Stomach (tissue), 8 donors: ENCODE measurements at regions not wholly inside any gene's neighbourhood (a gene's known extent, or its start where the extent isn't known, plus 50 kb on each side); places are given as distances from the start of the nearest gene placed in this dataset.

Experiments used
- DNase-seq, 2 donors: peaks; one replicate each; pipeline versions ENCODE4 v3.0.0 to v3.0.0-alpha.2; 2013 to 2019
- H3K27ac ChIP-seq, 5 donors: fragments of 200-600 bp in 4 of 5; sonication (generic) in 4 of 5; one replicate each; pipeline ENCODE4 v1.5.1; 2013 to 2019; ENCODE audit warnings: mild to moderate bottlenecking in 1 of 5, moderate library complexity in 1 of 5
- H3K27me3 ChIP-seq, 3 donors: fragments of 200-600 bp; sonication (generic); one replicate each; pipeline ENCODE4 v1.5.1; 2017 to 2019; ENCODE audit warnings: mixed run types in 1 of 3
- H3K36me3 ChIP-seq, 4 donors: fragments of 200-600 bp; sonication (generic); 1 replicate in 3 of 4; 2 replicates in 1 of 4; pipeline ENCODE4 v1.5.1; 2016 to 2019
- H3K4me1 ChIP-seq, 4 donors: fragments of 200-600 bp; sonication (generic); one replicate each; pipeline ENCODE4 v1.5.1; 2016 to 2019
- H3K4me3 ChIP-seq, 4 donors: fragments of 200-600 bp; sonication (generic) in 3 of 4; one replicate each; pipeline ENCODE4 v1.5.1; 2016 to 2019; ENCODE audit warnings: mild to moderate bottlenecking in 1 of 4
- H3K9me3 ChIP-seq, 4 donors: fragments of 200-600 bp; sonication (generic); one replicate each; pipeline ENCODE4 v1.5.1; 2016 to 2019
- CTCF ChIP-seq, 7 experiments: fragments of 450-650 bp in 4 of 7; fragments of 200-600 bp in 3 of 7; sonication (generic) in 3 of 7; IDR thresholded peaks; one replicate each; pipeline ENCODE4 v1.5.1; 2016 to 2019; ENCODE audit warnings: antibody characterized with exemption in 7 of 7, control low read depth in 2 of 7, mild to moderate bottlenecking in 1 of 7
- EP300 ChIP-seq: sonication (generic); formaldehyde crosslinking; IDR thresholded peaks from one replicate; pipeline ENCODE4 v1.6.1; 2017; ENCODE audit warnings: antibody characterized with exemption
- POLR2A ChIP-seq, 4 donors: fragments of 450-650 bp; IDR thresholded peaks; one replicate each; pipeline ENCODE4 v1.6.1; 2016; ENCODE audit warnings: antibody characterized with exemption in 4 of 4, control low read depth in 2 of 4, mild to moderate bottlenecking in 1 of 4, moderate library complexity in 1 of 4
- POLR2AphosphoS5 ChIP-seq, 3 donors: sonication (generic); formaldehyde crosslinking; IDR thresholded peaks; one replicate each; pipeline ENCODE4 v1.6.1; 2016; ENCODE audit warnings: antibody characterized with exemption in 3 of 3
- WGBS, 5 donors: extraction: QIAGEN DNeasy Blood & Tissue Kit in 3 of 5; methylation state at CpG; one replicate each; pipeline versions ENCODE4 v1.1.5 to v1.1.7; 2013 to 2018; 5-methylcytosine and 5-hydroxymethylcytosine counted together
- intact Hi-C: fragments of 100-400 bp; cut with DNase I; formaldehyde crosslinking; loops from one replicate; pipeline ENCODE4 v1.15.1; 2023; ENCODE audit warnings: low total_unique reads
- donor health status: healthy with polysubstance abuse.
- donor health status: Bipolar disorder and iron deficiency.
- donor health status: healthy.

DNA sequence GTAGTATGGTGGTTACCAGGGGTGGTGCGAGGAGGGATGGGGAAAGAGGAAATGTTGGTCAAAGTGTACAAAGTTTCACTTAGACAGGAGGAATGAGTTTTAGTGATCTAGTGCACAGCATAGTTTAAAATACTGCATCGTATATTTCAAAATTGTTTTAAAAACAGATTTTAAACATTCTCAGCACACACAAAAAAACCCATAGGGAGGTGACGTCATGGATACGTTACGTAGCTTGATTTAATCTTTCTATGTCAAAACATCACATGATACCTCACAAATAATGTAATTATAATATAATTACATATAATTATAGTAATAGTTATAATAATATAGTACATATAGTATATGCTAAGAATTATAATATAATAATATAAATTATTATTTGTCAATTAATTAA, 614.2 kb downstream of the TMEM114 start:
- TF ChIP-seq POLR2A (IDR thresholded peaks at IDR 0.05) (no peak), CTCF (IDR thresholded peaks at IDR 0.05) (no peak), POLR2AphosphoS5 (IDR thresholded peaks at IDR 0.05) (no peak), EP300 (no peak)
- Histone ChIP-seq H3K4me3 (no peak overlapping the region), H3K9me3 (no peaks in the 10 kb centered on the region), H3K27ac (no peak overlapping the region), H3K4me1 (no peaks in the 10 kb centered on the region), H3K27me3 (no peaks in the 10 kb centered on the region), H3K36me3 (no peaks in the 10 kb centered on the region)
- no peak for DNase-seq
- intact Hi-C loops, result no loop called here
- WGBS, 5 donors, result 81 to 93% (median 88%) methylated on average over 5 of the region's 5 CpGs

GRCh38 chr16:7967996-7968509, 622.3 kb downstream of the TMEM114 start:
- H3K36me3 ChIP-seq, result no peaks in the 10 kb centered on the region
- DNase-seq, result no peak
- H3K9me3 ChIP-seq, result no peaks in the 10 kb centered on the region
- intact Hi-C loops, result no loop called here
- no peak overlapping the region for H3K4me3 ChIP-seq
- H3K4me1 ChIP-seq, result no peaks in the 10 kb centered on the region
- no peaks in the 10 kb centered on the region for H3K27me3 ChIP-seq
- 74 to 87% (median 80%) methylated on average over 4 of the region's 4 CpGs for WGBS, 5 donors
- no peak overlapping the region for H3K27ac ChIP-seq
- TF ChIP-seq CTCF (IDR thresholded peaks at IDR 0.05) (no peak), POLR2AphosphoS5 (IDR thresholded peaks at IDR 0.05) (no peak), POLR2A (IDR thresholded peaks at IDR 0.05) (no peak), EP300 (no peak)

DNA sequence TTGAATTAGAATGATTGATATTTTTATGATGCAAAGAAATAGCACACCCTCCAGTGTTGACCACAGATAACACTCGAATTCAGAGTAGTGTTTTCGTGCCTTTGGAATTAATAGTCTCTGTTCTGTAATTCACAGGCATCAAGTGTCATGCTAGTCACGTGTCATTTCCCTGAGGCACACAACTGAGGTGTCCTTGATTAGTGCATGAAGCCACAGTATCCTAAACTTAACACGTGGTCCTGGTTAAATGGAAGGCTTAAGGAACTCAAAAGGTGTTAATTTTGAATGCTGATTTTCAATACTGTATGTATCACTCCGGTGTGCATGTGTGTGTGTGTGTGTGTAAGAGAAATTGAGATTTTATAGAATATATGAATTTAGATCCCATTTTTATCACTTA, 625.6 kb downstream of the TMEM114 start:
- TF ChIP-seq POLR2A (IDR thresholded peaks at IDR 0.05) (no peak), EP300 (no peak), POLR2AphosphoS5 (IDR thresholded peaks at IDR 0.05) (no peak), CTCF (IDR thresholded peaks at IDR 0.05) (no peak)
- no peaks in the 10 kb centered on the region for H3K36me3 ChIP-seq
- intact Hi-C loops, result no loop called here

DNA sequence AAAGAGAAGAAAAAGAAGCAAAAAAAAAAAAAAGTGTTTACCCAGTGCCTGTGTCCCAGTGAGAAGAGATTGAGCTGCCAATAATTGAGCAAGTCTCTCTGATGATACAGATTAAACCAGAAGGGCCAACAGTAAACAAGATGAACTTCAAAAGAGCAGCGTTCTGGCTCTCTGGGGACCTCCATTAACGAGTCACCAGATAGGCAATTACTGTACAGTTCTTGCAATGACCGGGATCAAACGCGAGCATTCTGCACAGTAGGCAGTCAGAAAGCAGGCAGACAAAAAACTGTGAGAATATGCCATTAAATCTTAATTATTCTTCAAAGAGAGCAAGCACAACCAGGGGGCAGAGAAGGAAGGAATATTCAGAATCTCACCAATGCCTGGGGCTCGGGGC, 626.1 kb downstream of the TMEM114 start:
- Histone ChIP-seq H3K27ac (no peak overlapping the region), H3K4me1 (no peaks in the 10 kb centered on the region), H3K36me3 (no peaks in the 10 kb centered on the region), H3K27me3 (no peaks in the 10 kb centered on the region), H3K4me3 (no peak overlapping the region), H3K9me3 (no peaks in the 10 kb centered on the region)
- 39 to 52% (median 49%) methylated on average over 6 of the region's 6 CpGs for WGBS, 5 donors
- no peak for TF ChIP-seq CTCF (IDR thresholded peaks at IDR 0.05)
- TF ChIP-seq POLR2A (IDR thresholded peaks at IDR 0.05), result no peak
- no peak for TF ChIP-seq POLR2AphosphoS5 (IDR thresholded peaks at IDR 0.05)
- no peak for DNase-seq
- intact Hi-C loops, result no loop called here

More for the DNA sequence above, 625.6 kb downstream of the TMEM114 start:
- H3K27me3 ChIP-seq, result no peaks in the 10 kb centered on the region
- no peak for DNase-seq
- no peaks in the 10 kb centered on the region for H3K4me1 ChIP-seq
- no peak overlapping the region for H3K4me3 ChIP-seq
- no peak overlapping the region for H3K27ac ChIP-seq
- WGBS, 5 donors, result 46 to 69% (median 62%) methylated on average over 5 of the region's 5 CpGs
- no peaks in the 10 kb centered on the region for H3K9me3 ChIP-seq
